H1 (cell line): ENCODE measurements at regions not wholly inside any gene's neighbourhood (a gene's known extent, or its start where the extent isn't known, plus 50 kb on each side); places are given as distances from the start of the nearest gene placed in this dataset.

ENCODE experiments used
- CTCF ChIA-PET: fragments of 300-600 bp; sonication (Branson Sonifier 250); formaldehyde crosslinking; loops from one replicate; lab custom pipeline; 2021; ENCODE audit not compliant: partially characterized antibody; lab: Charles Lee
- POLR2A ChIA-PET: fragments of 300-600 bp; sonication (Branson Sonifier 250); formaldehyde crosslinking; loops from one replicate; lab custom pipeline; 2021; ENCODE audit warnings: inconsistent platforms; ENCODE audit not compliant: partially characterized antibody; lab: Charles Lee
- DNase-seq, 2 experiments: peaks; one replicate each; pipeline versions ENCODE4 v3.0.0 to v3.0.0-alpha.2; 2010 to 2022; ENCODE audit warnings: low spot score in 2 of 2, low read depth in 1 of 2, mixed read lengths in 1 of 2
- FAIRE-seq: peaks from 2 replicates; lab custom pipeline; 2011; peaks lifted over from hg19 to GRCh38; lab: Jason Lieb, UNC
- H2AFZ ChIP-seq: 2 replicates; pipeline ENCODE4 v1.8.1; 2012; ENCODE audit warnings: low read length, inconsistent platforms
- H2AK5ac ChIP-seq: 2 replicates; pipeline ENCODE4 v1.6.1; 2013; ENCODE audit warnings: low read depth, low read length
- H2BK120ac ChIP-seq: replicated peaks from 2 replicates; pipeline ENCODE3; 2013; ENCODE audit warnings: low read depth, low read length, inconsistent platforms
- H2BK12ac ChIP-seq: 2 replicates; pipeline ENCODE4 v1.6.1; 2013; ENCODE audit warnings: low read depth, low read length
- H2BK15ac ChIP-seq: 2 replicates; pipeline ENCODE4 v1.6.1; 2013; ENCODE audit warnings: low read length
- H2BK20ac ChIP-seq: 2 replicates; pipeline ENCODE4 v1.6.1; 2013; ENCODE audit warnings: low read length
- H2BK5ac ChIP-seq: 2 replicates; pipeline ENCODE4 v1.6.1; 2013; ENCODE audit warnings: low read depth, low read length
- H3K14ac ChIP-seq: 2 replicates; pipeline ENCODE4 v1.6.1; 2013; ENCODE audit warnings: inconsistent platforms; ENCODE audit not compliant: insufficient read length
- H3K18ac ChIP-seq: 2 replicates; pipeline ENCODE4 v1.6.1; 2013; ENCODE audit warnings: low read length; ENCODE audit errors: extremely low read depth
- H3K23ac ChIP-seq: 2 replicates; pipeline ENCODE4 v1.6.1; 2013; ENCODE audit warnings: inconsistent platforms; ENCODE audit not compliant: insufficient read length
- H3K23me2 ChIP-seq: 2 replicates; pipeline ENCODE4 v1.6.1; 2013; ENCODE audit warnings: low read depth, low read length
- H3K27ac ChIP-seq: 2 replicates; pipeline ENCODE4 v1.6.1; 2011; ENCODE audit warnings: low read depth, low read length, inconsistent platforms
- H3K27me3 ChIP-seq, 4 experiments: replicated peaks in 1 of 4; 1 replicate in 1 of 4; 2 replicates in 3 of 4; pipeline versions ENCODE4 v1.6.1 to v1.8.1; 2011 to 2013; ENCODE audit warnings: low read length in 3 of 4, mild to moderate bottlenecking in 3 of 4, inconsistent platforms in 2 of 4, mixed read lengths in 2 of 4, moderate library complexity in 1 of 4; ENCODE audit not compliant: control insufficient read depth in 3 of 4, insufficient read depth in 3 of 4; ENCODE audit errors: extremely low read depth in 1 of 4
- H3K36me3 ChIP-seq, 4 experiments: 2 replicates each; pipeline versions ENCODE4 v1.6.1 to v1.8.1; 2011 to 2013; ENCODE audit warnings: mild to moderate bottlenecking in 4 of 4, low read length in 3 of 4, moderate library complexity in 2 of 4, control low read depth in 1 of 4, inconsistent platforms in 1 of 4; ENCODE audit not compliant: insufficient read depth in 4 of 4, control insufficient read depth in 2 of 4
- H3K4ac ChIP-seq: replicated peaks from 2 replicates; pipeline ENCODE3; 2013; ENCODE audit warnings: low read length, low read depth, mixed read lengths, inconsistent platforms; ENCODE audit not compliant: insufficient read length
- H3K4me1 ChIP-seq, 4 experiments: replicated peaks in 1 of 4; 1 replicate in 1 of 4; 2 replicates in 3 of 4; pipeline versions ENCODE4 v1.6.1 to v1.8.1; 2011 to 2013; ENCODE audit warnings: low read length in 3 of 4, inconsistent platforms in 2 of 4, mixed read lengths in 1 of 4; ENCODE audit not compliant: insufficient read depth in 4 of 4, control insufficient read depth in 3 of 4
- H3K4me2 ChIP-seq, 2 experiments: 2 replicates each; pipeline versions ENCODE4 v1.6.1 to v1.8.1; 2011 to 2013; ENCODE audit warnings: low read depth in 2 of 2, low read length in 2 of 2, control low read depth in 1 of 2, inconsistent platforms in 1 of 2, mild to moderate bottlenecking in 1 of 2; ENCODE audit not compliant: insufficient read depth in 1 of 2
- H3K4me3 ChIP-seq, 4 experiments: fragments of 200-600, 300-600 bp in 1 of 4; sonication (generic), shearing (Covaris generic), sonication (Bioruptor Twin) in 1 of 4; 2 replicates each; pipeline versions ENCODE4 v1.5.1 to v1.8.1; 2011 to 2016; ENCODE audit warnings: low read length in 4 of 4, low read depth in 3 of 4, control low read depth in 2 of 4, inconsistent platforms in 2 of 4, mild to moderate bottlenecking in 2 of 4, mixed read lengths in 1 of 4, moderate library complexity in 1 of 4; ENCODE audit not compliant: insufficient read depth in 2 of 4; ENCODE audit errors: extremely low read depth in 1 of 4
- H3K56ac ChIP-seq: replicated peaks from 2 replicates; pipeline ENCODE3; 2013; ENCODE audit warnings: low read depth, mild to moderate bottlenecking, mixed read lengths, low read length, inconsistent platforms; ENCODE audit not compliant: insufficient read length
- H3K79me1 ChIP-seq: 2 replicates; pipeline ENCODE4 v1.6.1; 2013; ENCODE audit warnings: low read depth, low read length, control low read depth
- H3K79me2 ChIP-seq, 2 experiments: 2 replicates each; pipeline versions ENCODE4 v1.6.1 to v1.8.1; 2012 to 2013; ENCODE audit warnings: low read length in 2 of 2, mild to moderate bottlenecking in 2 of 2, inconsistent platforms in 1 of 2; ENCODE audit not compliant: insufficient read depth in 2 of 2, control insufficient read depth in 1 of 2
- H3K9ac ChIP-seq, 4 experiments: replicated peaks in 1 of 4; 1 replicate in 1 of 4; 2 replicates in 3 of 4; pipeline versions ENCODE4 v1.6.1 to v1.8.1; 2011 to 2013; ENCODE audit warnings: low read depth in 3 of 4, low read length in 3 of 4, control low read depth in 2 of 4, mild to moderate bottlenecking in 2 of 4, moderate library complexity in 2 of 4, inconsistent platforms in 1 of 4; ENCODE audit errors: extremely low read depth in 1 of 4
- H3K9me3 ChIP-seq, 2 experiments: 2 replicates each; pipeline versions ENCODE4 v1.6.1 to v1.8.1; 2012 to 2013; ENCODE audit warnings: mild to moderate bottlenecking in 2 of 2, moderate library complexity in 2 of 2, control low read depth in 1 of 2, inconsistent platforms in 1 of 2, low read depth in 1 of 2, low read length in 1 of 2, mixed read lengths in 1 of 2; ENCODE audit not compliant: insufficient read depth in 2 of 2
- H4K20me1 ChIP-seq, 2 experiments: replicated peaks in 1 of 2; 2 replicates each; pipeline versions ENCODE3 to v1.8.1; 2011 to 2013; ENCODE audit warnings: inconsistent platforms in 2 of 2, low read length in 2 of 2, mild to moderate bottlenecking in 1 of 2; ENCODE audit not compliant: insufficient read depth in 2 of 2, control insufficient read depth in 1 of 2
- H4K5ac ChIP-seq: 2 replicates; pipeline ENCODE4 v1.6.1; 2013; ENCODE audit warnings: low read length, low read depth, mixed read lengths, inconsistent platforms; ENCODE audit not compliant: insufficient read length
- H4K8ac ChIP-seq: 2 replicates; pipeline ENCODE4 v1.8.0; 2013; ENCODE audit warnings: mild to moderate bottlenecking, moderate library complexity, low read length, inconsistent platforms; ENCODE audit not compliant: insufficient read depth; ENCODE audit errors: extremely low read depth
- H4K91ac ChIP-seq: replicated peaks from 2 replicates; pipeline ENCODE3; 2013; ENCODE audit warnings: low read length, mixed read lengths, inconsistent platforms; ENCODE audit not compliant: insufficient read length
- BRCA1 ChIP-seq: IDR thresholded peaks from 2 replicates; pipeline ENCODE4 v1.6.1; 2012; ENCODE audit warnings: low read depth, low read length, improper control_type of control experiment
- CBX5 ChIP-seq: fragments of 300-800, 300-1000 bp; sonication (generic); IDR thresholded peaks from 2 replicates; pipeline ENCODE4 v1.7.1; 2016; ENCODE audit warnings: antibody characterized with exemption, low read length, low read depth
- CHD1 ChIP-seq: IDR thresholded peaks from 2 replicates; pipeline ENCODE4 v1.6.1; 2012; ENCODE audit warnings: low read depth, low read length, improper control_type of control experiment
- CREB1 ChIP-seq: IDR thresholded peaks from 2 replicates; pipeline ENCODE4 v1.6.1; 2012; ENCODE audit warnings: inconsistent platforms
- KDM1A ChIP-seq: fragments of 200-600, 300-600 bp; sonication (generic); IDR thresholded peaks from 2 replicates; pipeline ENCODE4 v1.7.1; 2016; ENCODE audit warnings: mild to moderate bottlenecking, low read length, borderline replicate concordance
- RNF2 ChIP-seq: fragments of 200-900, 300-1000 bp; sonication (generic); IDR thresholded peaks from 2 replicates; pipeline ENCODE4 v1.7.1; 2016; ENCODE audit warnings: borderline replicate concordance, low read depth, mild to moderate bottlenecking, antibody characterized with exemption, low read length; ENCODE audit not compliant: poor library complexity, severe bottlenecking; ENCODE audit errors: missing control alignments
- SP1 ChIP-seq: IDR thresholded peaks from 2 replicates; pipeline ENCODE4 v1.6.1; 2011; ENCODE audit warnings: low read depth, low read length
- YY1 ChIP-seq: IDR thresholded peaks from 2 replicates; pipeline ENCODE4 v1.6.1; 2011; ENCODE audit warnings: low read depth, mild to moderate bottlenecking, low read length
- ZNF274 ChIP-seq: IDR thresholded peaks from 2 replicates; pipeline ENCODE4 v1.7.0; 2012; ENCODE audit warnings: low read length, borderline replicate concordance; ENCODE audit errors: extremely low read depth
- WGBS, 2 experiments: shearing (Covaris generic) in 1 of 2; methylation state at CpG; one replicate each; pipeline versions ENCODE4 v1.1.6 to v1.1.7; 2013 to 2015; ENCODE audit warnings: low lambda C conversion rate in 2 of 2, mixed read lengths in 2 of 2, inconsistent platforms in 1 of 2, low coverage in 1 of 2, missing lambda C conversion rate in 1 of 2; ENCODE audit not compliant: insufficient replicate concordance in 2 of 2, insufficient coverage in 1 of 2, insufficient read length in 1 of 2; ENCODE audit errors: extremely low coverage in 1 of 2, missing lambda C conversion rate in 1 of 2; 5-methylcytosine and 5-hydroxymethylcytosine counted together
- TF ChIP-seq, protein P1 (sequence below): IDR thresholded peaks from 2 replicates; pipeline ENCODE4 v1.6.1; 2012; ENCODE audit warnings: inconsistent platforms

DNA sequence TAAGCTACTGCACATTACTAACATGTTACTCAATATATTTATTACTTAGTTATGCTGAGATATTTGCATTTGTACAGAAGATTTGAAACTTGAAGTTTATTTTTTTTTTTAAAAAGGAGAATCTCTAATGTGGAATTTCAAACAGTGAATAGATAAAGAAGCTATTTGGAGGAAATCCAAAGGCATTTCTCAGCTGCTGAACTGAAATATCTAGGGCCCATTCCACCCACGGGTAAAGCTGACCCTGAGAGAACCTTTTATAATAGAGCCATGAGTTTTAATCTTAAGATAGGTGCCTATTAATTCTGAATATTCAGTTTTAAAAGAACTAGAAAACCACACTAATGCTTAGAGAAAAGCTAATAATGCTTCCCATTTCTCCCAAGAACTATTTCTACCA, 225.4 kb upstream of the CAND1 start:
- H3K23ac ChIP-seq: no peak overlapping the region
- no peaks in the 10 kb centered on the region for H3K79me1 ChIP-seq
- CTCF ChIA-PET: interaction anchor here (1.8 to 4.3 kb wide), 3 partner anchors 9 to 26 kb away, joined by 3 to 16 read pairs (median 10); no protein-coding TSS in a partner anchor
- H3K4ac ChIP-seq: no peak overlapping the region
- H3K4me3 ChIP-seq: no peak overlapping the region
- H3K9ac ChIP-seq: no peak overlapping the region
- no peak overlapping the region for H3K14ac ChIP-seq
- H3K4me2 ChIP-seq: no peak overlapping the region
- H2BK120ac ChIP-seq: no peak overlapping the region
- H3K79me2 ChIP-seq: peaks cover 0 to 3% of the 10 kb centered on the region in 2 experiments; a peak in 1 of 4 replicates
- no peak for FAIRE-seq
- H2BK20ac ChIP-seq: no peak overlapping the region
- H2AFZ ChIP-seq: no peak overlapping the region
- no peak overlapping the region for H4K5ac ChIP-seq
- WGBS, 2 experiments: 87% methylated on average over 1 of the region's 1 CpG; no CpG with 5 or more reads in 1 of the 2 experiments
- H2BK5ac ChIP-seq: no peak overlapping the region
- no peaks in the 10 kb centered on the region for H3K36me3 ChIP-seq
- H4K91ac ChIP-seq: no peak overlapping the region
- H4K20me1 ChIP-seq: peaks cover 3 to 5% of the 10 kb centered on the region in 2 experiments
- H4K8ac ChIP-seq: no peak overlapping the region
- H2BK15ac ChIP-seq: no peak overlapping the region
- no peak overlapping the region for H3K27ac ChIP-seq
- no peak overlapping the region for H2AK5ac ChIP-seq
- H2BK12ac ChIP-seq: no peak overlapping the region
- no peak overlapping the region for H3K56ac ChIP-seq
- no peak for TF ChIP-seq CHD1
- TF ChIP-seq ZNF274: no peak
- TF ChIP-seq, protein P1, sequence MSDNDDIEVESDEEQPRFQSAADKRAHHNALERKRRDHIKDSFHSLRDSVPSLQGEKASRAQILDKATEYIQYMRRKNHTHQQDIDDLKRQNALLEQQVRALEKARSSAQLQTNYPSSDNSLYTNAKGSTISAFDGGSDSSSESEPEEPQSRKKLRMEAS: no peak
- TF ChIP-seq CBX5: no peak
- TF ChIP-seq SP1: no peak
- no peak for TF ChIP-seq YY1
- TF ChIP-seq KDM1A: no peak
- TF ChIP-seq RNF2: no peak
- TF ChIP-seq CREB1: no peak
- no peak for TF ChIP-seq BRCA1
- POLR2A ChIA-PET: interaction anchor here (0.8 to 1.4 kb wide), 2 partner anchors 12 to 18 kb away, joined by 3 to 4 read pairs; no protein-coding TSS in a partner anchor
- no peaks in the 10 kb centered on the region for H3K9me3 ChIP-seq
- peaks cover 0 to 15% (median 6%) of the 10 kb centered on the region in 4 experiments; a peak in 6 of 7 replicates for H3K4me1 ChIP-seq
- H3K18ac ChIP-seq: no peak overlapping the region
- H3K23me2 ChIP-seq: no peaks in the 10 kb centered on the region
- no peak for DNase-seq
- H3K27me3 ChIP-seq: no peaks in the 10 kb centered on the region
